IPS-NIHi7 (cell line): ENCODE measurements at regions not wholly inside any gene's neighbourhood (a gene's known extent, or its start where the extent isn't known, plus 50 kb on each side); places are given as distances from the start of the nearest gene placed in this dataset.
"Not testable (repeated sequence)": the region's sequence is repeated elsewhere in the genome, so short reads cannot be mapped to it uniquely, and the experiment has no call there.

ENCODE experiments used
- DNase-seq: peaks from one replicate; pipeline ENCODE4 v3.0.0; 2012; ENCODE audit warnings: mixed read lengths; ENCODE audit errors: extremely low spot score

GRCh38 chr12:25337916-25338315, 87.2 kb upstream of the KRAS start:
- no peak for DNase-seq

GRCh38 chr12:25332143-25332542, 81.4 kb upstream of the KRAS start:
- no peak for DNase-seq

GRCh38 chr12:25328072-25328712, 77.5 kb upstream of the KRAS start:
- no peak for DNase-seq

GRCh38 chr12:25327321-25327720, 76.6 kb upstream of the KRAS start:
- DNase-seq, result no peak

GRCh38 chr12:25326326-25326725, 75.6 kb upstream of the KRAS start:
- DNase-seq, result no peak

GRCh38 chr12:25324861-25325260, 74.1 kb upstream of the KRAS start:
- DNase-seq, result no peak

- DNase-seq, result no peak
These were observed 72.9 kb upstream of the KRAS start for GRCh38 chr12:25323581-25323982.

- no peak for DNase-seq
These were observed 72.3 kb upstream of the KRAS start for GRCh38 chr12:25322918-25323531.

- no peak for DNase-seq
These were observed 71.6 kb upstream of the KRAS start for GRCh38 chr12:25322351-25322750.

GRCh38 chr12:25321772-25322171, 71.0 kb upstream of the KRAS start:
- no peak for DNase-seq

- DNase-seq, result no peak
These were observed 69.6 kb upstream of the KRAS start for GRCh38 chr12:25320123-25321006.

GRCh38 chr12:25319233-25319984, 68.7 kb upstream of the KRAS start:
- DNase-seq, result no peak

GRCh38 chr12:25317553-25317952, 66.8 kb upstream of the KRAS start:
- no peak for DNase-seq

GRCh38 chr12:25315388-25315787, 64.7 kb upstream of the KRAS start:
- DNase-seq, result no peak

GRCh38 chr12:25313266-25313990, 62.7 kb upstream of the KRAS start:
- not testable (repeated sequence) for DNase-seq

GRCh38 chr12:25311506-25311905, 60.8 kb upstream of the KRAS start:
- no peak for DNase-seq

GRCh38 chr12:25310071-25310470, 59.3 kb upstream of the KRAS start:
- DNase-seq, result not testable (repeated sequence)

GRCh38 chr12:25308756-25309155, 58.0 kb upstream of the KRAS start:
- DNase-seq, result no peak

GRCh38 chr12:25307818-25308217, 57.1 kb upstream of the KRAS start:
- no peak for DNase-seq

GRCh38 chr12:25301798-25302197, 51.1 kb upstream of the KRAS start:
- no peak for DNase-seq
